GM18861 (cell line): ENCODE measurements at regions not wholly inside any gene's neighbourhood (a gene's known extent, or its start where the extent isn't known, plus 50 kb on each side); places are given as distances from the start of the nearest gene placed in this dataset.
"Not testable (repeated sequence)": the region's sequence is repeated elsewhere in the genome, so short reads cannot be mapped to it uniquely, and the experiment has no call there.

ENCODE experiments used
- ATAC-seq: cut with Tn5 transposase; IDR thresholded peaks from one replicate; pipeline ENCODE4 v1.9.1; 2021; ENCODE audit not compliant: unreplicated experiment

GRCh38 chr3:28028554-28028953 lies 212.9 kb upstream of the CMC1 start:
- ATAC-seq = no peak

GRCh38 chr3:28033059-28033784 lies 208.2 kb upstream of the CMC1 start:
- ATAC-seq = no peak

DNA sequence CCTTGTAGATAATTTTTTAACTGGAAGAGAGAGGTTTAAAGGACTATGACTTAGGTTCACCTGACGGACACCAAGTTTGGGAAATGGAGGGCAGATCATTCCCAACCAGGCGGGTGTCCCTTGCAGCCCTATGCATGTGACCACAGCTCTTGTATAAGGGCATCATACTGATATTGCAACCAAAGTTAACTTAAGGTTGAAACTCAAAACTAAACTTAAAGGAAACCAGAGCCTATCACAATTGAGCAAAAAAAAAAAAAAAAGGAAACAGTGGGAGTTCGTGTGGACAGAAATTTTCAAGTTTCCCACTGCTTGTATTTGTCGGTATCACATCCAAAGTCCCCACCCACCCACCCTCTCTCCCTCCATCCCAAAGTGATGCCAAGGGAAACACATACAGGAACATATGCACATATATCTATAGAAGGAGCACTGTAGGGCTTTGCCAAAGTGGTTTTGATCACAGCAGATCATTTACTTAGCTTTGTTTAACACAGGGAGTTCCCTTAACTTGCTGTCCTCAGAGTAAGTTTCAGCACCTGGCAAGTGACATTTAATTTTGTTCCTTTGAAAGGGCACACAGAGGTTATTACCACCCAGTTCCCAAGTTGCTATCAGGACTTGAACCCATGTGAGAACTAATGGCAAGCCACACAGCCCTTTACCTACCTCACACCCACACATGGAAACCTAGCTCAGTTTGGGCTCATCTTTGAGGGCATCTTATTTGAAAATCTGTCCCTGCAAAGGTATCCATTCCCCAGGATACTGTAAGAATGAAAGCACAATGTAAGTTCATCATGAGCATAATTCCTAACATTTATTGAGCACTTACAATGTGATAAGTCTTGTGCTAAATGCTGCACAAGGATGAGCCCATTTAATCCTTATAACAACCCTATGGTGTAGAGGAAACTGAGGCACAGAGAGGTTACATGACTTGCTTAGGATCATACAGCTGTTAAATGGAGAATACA lies 204.5 kb upstream of the CMC1 start:
- ATAC-seq = peak; percentile 69

DNA sequence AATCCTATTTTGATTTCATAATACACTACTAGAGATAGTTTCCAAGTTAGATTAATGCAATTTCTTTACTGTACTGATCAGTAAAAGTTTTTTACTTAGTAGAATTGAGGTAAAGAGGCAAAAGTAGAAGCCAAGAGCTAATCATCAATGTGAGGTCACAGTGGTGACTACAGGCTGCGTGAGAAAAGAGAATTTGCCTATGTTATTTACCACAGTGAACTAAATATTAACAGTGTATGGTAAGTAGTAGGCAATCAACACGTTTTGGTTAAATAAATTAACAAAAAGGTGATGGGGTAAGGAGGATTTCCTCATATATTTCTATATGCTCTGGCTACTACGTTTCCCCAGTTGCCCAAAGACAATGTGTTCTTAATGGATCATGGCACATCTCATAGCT lies 202.2 kb upstream of the CMC1 start:
- ATAC-seq = peak; percentile 70

DNA sequence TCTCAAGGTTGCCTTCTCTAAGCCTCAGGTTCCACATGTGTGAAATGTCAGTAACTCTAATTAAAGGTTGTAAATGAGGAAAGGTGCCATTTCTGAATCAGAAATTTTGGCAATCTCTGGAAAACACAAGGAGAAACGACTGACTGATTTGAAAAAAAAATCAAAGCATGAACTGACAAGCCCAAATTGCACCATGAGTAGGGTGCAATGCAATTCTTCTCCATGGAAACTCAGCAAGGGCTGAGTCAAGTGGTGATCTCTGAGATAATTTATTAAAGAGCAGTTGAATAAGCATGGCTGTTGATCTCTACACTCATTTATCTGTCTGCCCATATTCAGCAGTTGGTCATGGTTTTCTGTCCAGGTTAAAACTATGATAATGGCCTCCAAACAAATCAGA lies 201.6 kb upstream of the CMC1 start:
- no peak for ATAC-seq

GRCh38 chr3:28042095-28042635 lies 199.3 kb upstream of the CMC1 start:
- peak; percentile 32 for ATAC-seq

GRCh38 chr3:28042707-28043106 lies 198.7 kb upstream of the CMC1 start:
- ATAC-seq = peak; percentile 13

DNA sequence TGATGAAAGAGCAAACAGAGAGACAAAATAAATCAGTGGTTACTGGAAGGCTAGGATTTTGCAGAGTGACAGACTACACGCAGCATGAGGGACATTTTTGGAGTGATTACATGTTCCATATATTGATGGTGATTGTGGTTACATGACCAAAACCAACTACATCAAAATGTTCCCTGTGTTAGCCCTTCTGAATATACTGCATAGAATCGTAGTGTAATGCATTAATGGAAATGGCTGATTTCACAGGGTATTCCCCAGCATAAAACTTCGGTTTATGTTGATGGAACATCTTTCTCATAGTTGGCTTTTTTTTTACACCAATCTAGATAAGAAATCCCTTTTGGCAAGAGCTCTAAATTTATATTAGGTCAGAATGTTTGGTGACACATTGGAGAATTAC lies 191.3 kb upstream of the CMC1 start:
- no peak for ATAC-seq

GRCh38 chr3:28050885-28051284 lies 190.5 kb upstream of the CMC1 start:
- ATAC-seq = no peak

DNA sequence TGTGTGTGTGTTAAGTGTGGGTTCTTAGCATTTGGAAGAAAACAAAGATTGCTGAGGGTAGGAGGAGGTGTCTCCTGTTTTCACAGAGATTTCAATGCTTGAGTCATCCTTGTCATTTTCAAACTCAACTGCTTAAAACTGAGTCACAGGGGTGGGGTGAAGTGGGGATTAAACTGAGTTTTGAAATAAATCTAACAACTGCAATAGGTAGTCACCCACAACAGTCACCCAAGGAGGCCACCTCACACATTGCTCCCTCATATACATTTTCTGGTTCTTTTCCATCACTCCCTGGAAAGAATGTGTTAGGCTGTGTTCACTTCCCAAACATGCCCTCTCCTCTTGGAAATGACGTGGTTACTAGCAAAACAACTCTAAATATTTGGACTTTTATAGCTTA lies 187.7 kb upstream of the CMC1 start:
- no peak for ATAC-seq

DNA sequence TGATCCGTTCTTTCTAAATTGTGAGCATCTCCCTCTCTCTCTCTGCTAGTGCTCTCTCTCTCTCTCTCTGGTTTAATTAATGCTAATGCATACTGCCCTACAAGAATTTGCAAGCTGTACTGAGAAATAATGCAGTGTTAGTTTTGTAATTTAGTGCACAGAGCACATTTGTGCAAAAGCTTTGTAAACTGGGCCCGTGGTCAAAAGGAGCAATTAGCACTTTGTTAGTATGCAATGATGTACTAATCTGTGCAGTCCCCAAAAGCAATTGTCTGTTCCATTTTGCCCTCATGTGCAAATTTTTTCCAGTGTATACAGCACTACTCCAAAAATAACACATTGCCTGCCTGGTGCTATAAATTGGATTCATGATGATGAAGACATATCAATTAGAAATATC lies 184.6 kb upstream of the CMC1 start:
- no peak for ATAC-seq

GRCh38 chr3:28057539-28057938 lies 183.9 kb upstream of the CMC1 start:
- ATAC-seq = no peak

DNA sequence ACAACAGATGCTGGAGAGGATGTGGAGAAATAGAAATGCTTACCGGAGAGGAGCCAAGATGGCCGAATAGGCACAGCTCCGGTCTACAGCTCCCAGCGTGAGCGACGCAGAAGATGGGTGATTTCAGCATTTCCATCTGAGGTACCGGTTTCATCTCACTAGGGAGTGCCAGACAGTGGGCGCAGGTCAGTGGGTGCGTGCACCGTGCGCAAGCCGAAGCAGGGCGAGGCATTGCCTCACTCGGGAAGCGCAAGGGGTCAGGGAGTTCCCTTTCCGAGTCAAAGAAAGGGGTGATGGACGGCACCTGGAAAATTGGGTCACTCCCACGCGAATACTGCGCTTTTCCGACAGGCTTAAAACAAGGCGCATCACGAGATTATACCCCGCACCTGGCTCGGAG lies 182.2 kb upstream of the CMC1 start:
- ATAC-seq = not testable (repeated sequence)

DNA sequence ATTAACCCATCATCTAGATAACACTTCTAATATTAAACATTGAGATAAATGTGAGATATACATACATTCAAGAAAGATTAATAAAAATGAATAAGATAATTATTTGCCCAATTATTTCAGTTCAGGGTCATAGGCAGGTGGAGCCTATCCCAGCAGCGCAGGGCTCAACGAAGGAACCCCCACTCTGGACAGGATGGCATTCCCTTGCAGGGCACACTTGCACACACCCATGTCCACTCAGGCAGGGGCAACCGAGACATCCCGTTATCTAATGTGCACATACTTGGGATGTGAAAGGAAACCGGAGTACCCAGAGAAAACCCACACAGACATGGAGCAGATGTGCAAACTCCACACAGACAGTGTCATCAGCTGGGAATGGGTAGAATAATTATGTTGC lies 175.4 kb upstream of the CMC1 start:
- ATAC-seq = no peak

DNA sequence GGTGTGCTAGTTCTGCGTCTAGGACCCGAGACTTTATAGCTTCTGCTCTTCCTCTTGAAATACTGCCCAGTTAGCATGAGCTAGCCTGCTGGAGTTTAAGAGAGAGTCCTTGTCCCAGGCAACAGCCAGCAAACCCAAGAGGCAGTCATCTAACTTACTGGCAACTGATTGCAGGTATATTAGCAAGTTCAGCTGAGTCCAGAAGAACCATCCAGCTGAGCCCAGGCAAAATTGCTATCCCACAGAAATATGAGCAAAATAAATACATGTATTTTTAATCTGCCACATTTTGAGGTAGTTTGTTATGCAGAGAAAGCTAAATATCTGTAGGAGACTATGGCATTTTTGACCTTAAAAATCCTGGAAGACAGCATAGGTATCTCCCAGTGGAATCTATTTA lies 174.4 kb upstream of the CMC1 start:
- ATAC-seq = no peak

DNA sequence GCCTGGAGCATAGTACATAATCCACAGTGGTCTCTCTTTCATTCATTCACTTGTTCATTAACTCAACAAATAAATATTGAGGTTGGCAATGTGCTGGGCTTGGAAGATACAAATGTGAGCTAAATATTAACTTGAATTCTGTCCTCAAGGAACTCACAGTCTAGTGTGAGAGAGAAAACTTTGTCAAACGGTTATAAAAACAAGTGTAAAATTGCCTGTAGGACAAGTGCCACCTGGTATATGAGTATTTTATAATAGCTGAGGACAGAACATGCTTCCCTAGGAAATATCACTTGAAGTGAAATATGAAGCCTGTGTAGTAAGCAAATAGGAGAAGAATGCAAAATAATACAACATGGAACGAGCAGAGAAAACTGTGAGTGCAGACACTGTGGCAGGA lies 173.1 kb upstream of the CMC1 start:
- ATAC-seq = no peak

DNA sequence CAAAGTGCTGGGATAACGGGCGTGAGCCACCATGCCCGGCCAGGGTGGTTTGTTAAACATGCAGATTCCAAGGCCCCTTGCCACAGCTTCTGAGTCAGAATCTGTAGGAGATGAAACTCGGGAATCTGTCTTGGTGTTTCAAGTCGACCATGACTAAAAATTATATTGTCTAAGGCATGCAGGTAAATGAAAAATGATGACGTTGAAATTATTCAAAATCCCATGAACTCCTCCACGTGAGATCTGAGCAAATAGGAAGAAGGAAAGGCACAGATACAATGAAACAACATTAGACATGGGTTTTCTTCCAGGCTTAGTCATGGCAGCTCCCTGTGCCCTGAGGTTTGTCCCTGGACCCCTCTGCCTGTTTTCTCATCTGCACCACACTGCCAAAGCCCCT lies 172.0 kb upstream of the CMC1 start:
- ATAC-seq = no peak

DNA sequence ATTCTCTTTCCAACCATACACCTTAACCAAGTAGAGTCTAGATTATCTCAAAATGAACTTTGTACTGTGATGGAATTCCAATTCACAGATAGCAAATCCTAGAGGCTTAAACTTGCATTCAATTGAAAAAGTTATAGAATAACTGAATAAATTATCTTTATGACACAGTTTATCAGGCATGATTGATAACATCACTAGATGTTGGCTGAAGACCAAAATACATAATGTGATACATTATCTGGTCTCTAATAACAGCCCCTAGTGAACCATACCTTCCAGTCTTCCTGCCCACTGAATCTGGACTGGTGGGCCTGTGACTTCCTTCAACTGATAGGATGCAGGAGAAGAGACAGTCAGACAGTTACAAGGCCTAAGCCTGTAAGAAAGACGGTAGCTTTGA lies 165.2 kb upstream of the CMC1 start:
- ATAC-seq = no peak

DNA sequence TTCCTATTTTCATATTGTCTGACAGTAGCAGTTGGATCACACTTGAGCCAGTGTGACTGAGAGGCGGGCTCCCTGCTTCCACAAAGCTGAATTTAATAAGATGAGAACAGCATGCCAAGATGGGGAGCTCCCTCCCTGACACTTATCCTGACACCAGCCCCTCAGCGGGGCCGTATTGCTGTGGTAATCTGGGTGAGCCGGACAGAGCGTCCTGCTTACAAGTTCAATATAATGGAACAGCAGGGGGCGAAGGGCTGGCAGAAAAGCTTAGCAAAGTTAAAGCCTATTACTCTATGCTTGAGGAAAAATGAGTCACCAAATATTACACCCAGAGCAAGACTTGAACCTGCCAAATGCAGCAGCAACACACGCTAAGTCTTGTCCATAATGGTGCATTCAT lies 163.8 kb upstream of the CMC1 start:
- ATAC-seq = no peak

DNA sequence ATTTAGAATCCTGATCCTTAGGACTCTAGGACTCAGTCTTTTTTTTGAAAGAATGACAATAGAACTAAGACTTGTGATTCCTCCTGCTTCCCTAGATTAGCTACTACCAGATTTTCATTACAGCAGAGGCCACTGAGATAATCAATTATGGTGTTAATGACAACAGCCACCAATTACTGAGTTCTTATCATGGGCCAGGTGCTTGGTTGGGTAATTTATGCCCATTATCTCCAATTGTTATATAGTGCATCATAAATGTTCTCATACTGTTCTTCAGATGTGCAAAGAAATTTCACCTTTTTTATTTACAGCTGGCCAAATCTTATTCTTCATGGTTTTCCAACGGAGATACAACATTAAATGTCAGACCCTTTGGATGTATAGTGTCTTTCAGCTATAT lies 162.9 kb upstream of the CMC1 start:
- ATAC-seq = no peak

DNA sequence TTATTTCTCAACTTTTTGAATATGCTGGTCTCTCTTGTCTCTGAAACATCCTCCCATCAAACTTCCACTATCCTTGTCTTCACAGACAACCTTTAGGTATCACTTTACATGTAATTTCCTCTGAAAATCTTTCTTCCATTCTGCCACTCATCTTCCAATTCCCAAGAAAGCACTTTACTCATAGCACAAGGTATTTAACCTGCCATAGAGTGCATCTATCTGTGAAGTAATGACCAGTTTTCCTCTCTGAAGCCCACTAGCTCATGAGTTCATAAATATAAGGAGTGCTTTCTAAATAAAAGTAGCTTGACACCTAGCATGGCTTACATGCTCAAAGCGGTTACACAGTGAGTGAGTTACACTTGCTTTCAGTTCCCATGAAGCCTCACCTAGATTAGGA lies 160.7 kb upstream of the CMC1 start:
- no peak for ATAC-seq

GRCh38 chr3:28081533-28081947 lies 159.9 kb upstream of the CMC1 start:
- peak; percentile 55 for ATAC-seq
